ENCODE measurements at regions not wholly inside any gene's neighbourhood (a gene's known extent, or its start where the extent isn't known, plus 50 kb on each side); places are given as distances from the start of the nearest gene placed in this dataset.

DNA sequence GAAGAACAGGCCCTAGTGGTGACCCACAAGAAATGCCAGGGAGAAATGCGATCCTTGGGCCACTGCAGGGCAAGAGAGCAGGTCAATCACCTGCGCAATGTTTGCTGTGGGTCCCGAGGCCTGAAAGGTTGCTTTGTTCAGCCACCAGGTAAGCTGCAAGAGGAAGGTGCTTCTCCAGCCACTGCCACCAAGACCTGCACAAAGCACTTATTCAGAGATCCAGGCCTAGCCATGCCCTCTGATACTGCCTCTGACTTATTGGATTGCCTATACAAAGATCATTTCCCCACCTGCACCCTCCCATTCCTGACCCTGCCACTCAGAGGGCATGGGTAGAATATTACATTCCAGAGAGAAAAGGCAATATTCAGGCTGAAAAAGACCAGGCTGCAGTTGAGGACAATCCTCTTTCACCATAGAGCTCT, 349.4 kb upstream of the NFIA start:
- Histone ChIP-seq H3K4me2 (ENCODE audit: low read length) (no peak overlapping the region), H3K36me3 (ENCODE audit: insufficient read depth, low read length) (no peaks in the 10 kb centered on the region), H2AFZ (ENCODE audit: low read depth, low read length) (no peak overlapping the region), H3K4me3 (ENCODE audit: low read length) (no peak overlapping the region), H3K9me2 (ENCODE audit: insufficient read depth, low read length) (no peaks in the 10 kb centered on the region), H3K27ac (ENCODE audit: low read length) (no peak overlapping the region), H3K27me3 (ENCODE audit: insufficient read depth, low read depth, low read length) (no peaks in the 10 kb centered on the region), H3F3A (ENCODE audit: insufficient read depth, low read length, poor library complexity, severe bottlenecking) (no peaks in the 10 kb centered on the region), H4K20me1 (ENCODE audit: insufficient read depth) (no peaks in the 10 kb centered on the region), H3K79me2 (replicated peaks; ENCODE audit: insufficient read depth, low read length) (no peaks in the 10 kb centered on the region), H3K9ac (ENCODE audit: low read length) (no peak overlapping the region), H3K9me3 (ENCODE audit: low read length) (no peaks in the 10 kb centered on the region)
- TF ChIP-seq RAD21 (conservative IDR thresholded peaks at IDR 0.05), result no peak
- no peak for TF ChIP-seq EP300 (conservative IDR thresholded peaks at IDR 0.05; ENCODE audit: poor library complexity, severe bottlenecking)
- TF ChIP-seq, protein P1, sequence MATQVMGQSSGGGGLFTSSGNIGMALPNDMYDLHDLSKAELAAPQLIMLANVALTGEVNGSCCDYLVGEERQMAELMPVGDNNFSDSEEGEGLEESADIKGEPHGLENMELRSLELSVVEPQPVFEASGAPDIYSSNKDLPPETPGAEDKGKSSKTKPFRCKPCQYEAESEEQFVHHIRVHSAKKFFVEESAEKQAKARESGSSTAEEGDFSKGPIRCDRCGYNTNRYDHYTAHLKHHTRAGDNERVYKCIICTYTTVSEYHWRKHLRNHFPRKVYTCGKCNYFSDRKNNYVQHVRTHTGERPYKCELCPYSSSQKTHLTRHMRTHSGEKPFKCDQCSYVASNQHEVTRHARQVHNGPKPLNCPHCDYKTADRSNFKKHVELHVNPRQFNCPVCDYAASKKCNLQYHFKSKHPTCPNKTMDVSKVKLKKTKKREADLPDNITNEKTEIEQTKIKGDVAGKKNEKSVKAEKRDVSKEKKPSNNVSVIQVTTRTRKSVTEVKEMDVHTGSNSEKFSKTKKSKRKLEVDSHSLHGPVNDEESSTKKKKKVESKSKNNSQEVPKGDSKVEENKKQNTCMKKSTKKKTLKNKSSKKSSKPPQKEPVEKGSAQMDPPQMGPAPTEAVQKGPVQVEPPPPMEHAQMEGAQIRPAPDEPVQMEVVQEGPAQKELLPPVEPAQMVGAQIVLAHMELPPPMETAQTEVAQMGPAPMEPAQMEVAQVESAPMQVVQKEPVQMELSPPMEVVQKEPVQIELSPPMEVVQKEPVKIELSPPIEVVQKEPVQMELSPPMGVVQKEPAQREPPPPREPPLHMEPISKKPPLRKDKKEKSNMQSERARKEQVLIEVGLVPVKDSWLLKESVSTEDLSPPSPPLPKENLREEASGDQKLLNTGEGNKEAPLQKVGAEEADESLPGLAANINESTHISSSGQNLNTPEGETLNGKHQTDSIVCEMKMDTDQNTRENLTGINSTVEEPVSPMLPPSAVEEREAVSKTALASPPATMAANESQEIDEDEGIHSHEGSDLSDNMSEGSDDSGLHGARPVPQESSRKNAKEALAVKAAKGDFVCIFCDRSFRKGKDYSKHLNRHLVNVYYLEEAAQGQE (IDR thresholded peaks at IDR 0.05; ENCODE audit: borderline replicate concordance), result no peak
- no peak for TF ChIP-seq SMC3 (conservative IDR thresholded peaks at IDR 0.05; ENCODE audit: poor library complexity)
- no peak for TF ChIP-seq EZH2 (IDR thresholded peaks at IDR 0.05; ENCODE audit: borderline replicate concordance, insufficient read depth, low read length, poor library complexity, severe bottlenecking)

- Histone ChIP-seq H3K9ac (ENCODE audit: low read length) (no peak overlapping the region), H4K20me1 (ENCODE audit: insufficient read depth) (no peaks in the 10 kb centered on the region), H2AFZ (ENCODE audit: low read depth, low read length) (no peak overlapping the region), H3K9me2 (ENCODE audit: insufficient read depth, low read length) (no peaks in the 10 kb centered on the region), H3K36me3 (ENCODE audit: insufficient read depth, low read length) (no peaks in the 10 kb centered on the region), H3F3A (ENCODE audit: insufficient read depth, low read length, poor library complexity, severe bottlenecking) (no peaks in the 10 kb centered on the region), H3K79me2 (replicated peaks; ENCODE audit: insufficient read depth, low read length) (no peaks in the 10 kb centered on the region), H3K27ac (ENCODE audit: low read length) (no peak overlapping the region), H3K4me2 (ENCODE audit: low read length) (no peak overlapping the region), H3K27me3 (ENCODE audit: insufficient read depth, low read depth, low read length) (no peaks in the 10 kb centered on the region), H3K9me3 (ENCODE audit: low read length) (no peaks in the 10 kb centered on the region), H3K4me3 (ENCODE audit: low read length) (no peak overlapping the region)
- TF ChIP-seq SMC3 (conservative IDR thresholded peaks at IDR 0.05; ENCODE audit: poor library complexity) (no peak), EP300 (conservative IDR thresholded peaks at IDR 0.05; ENCODE audit: poor library complexity, severe bottlenecking) (no peak), TAF1 (IDR thresholded peaks at IDR 0.05; ENCODE audit: low read depth) (no peak), POLR2AphosphoS5 (IDR thresholded peaks at IDR 0.05) (no peak), MXI1 (conservative IDR thresholded peaks at IDR 0.05; ENCODE audit: poor library complexity, severe bottlenecking) (no peak), CTCF (IDR thresholded peaks at IDR 0.05; ENCODE audit: poor library complexity, severe bottlenecking) (no peak), EZH2 (IDR thresholded peaks at IDR 0.05; ENCODE audit: borderline replicate concordance, insufficient read depth, low read length, poor library complexity, severe bottlenecking) (no peak), RAD21 (conservative IDR thresholded peaks at IDR 0.05) (no peak)
- TF ChIP-seq, protein P1 (IDR thresholded peaks at IDR 0.05; ENCODE audit: borderline replicate concordance), result no peak
Observed at GRCh38 chr1:60731321-60731720, 351.0 kb upstream of the NFIA start.
